Stimulated activated naive CD8-positive, alpha-beta T cell treated with anti-CD3 and anti-CD28 coated beads, Interleukin-15, Interleukin-2, amounts not matched to agents 100 ng/mL and 50 ng/mL, for 24 hours (primary cell): ENCODE measurements at regions not wholly inside any gene's neighbourhood (a gene's known extent, or its start where the extent isn't known, plus 50 kb on each side); places are given as distances from the start of the nearest gene placed in this dataset.
"Not testable (repeated sequence)": the region's sequence is repeated elsewhere in the genome, so short reads cannot be mapped to it uniquely, and the experiment has no call there.

Source experiments
- H3K27ac Mint-ChIP-seq: one replicate; pipeline ENCODE4 v1.8.0; 2021; ENCODE audit warnings: mild to moderate bottlenecking, mixed read lengths
- H3K27me3 Mint-ChIP-seq: one replicate; pipeline ENCODE4 v1.8.0; 2021; ENCODE audit warnings: mixed read lengths
- H3K36me3 Mint-ChIP-seq: one replicate; pipeline ENCODE4 v1.8.0; 2021; ENCODE audit warnings: low read depth, mixed read lengths
- H3K4me1 Mint-ChIP-seq: one replicate; pipeline ENCODE4 v1.8.0; 2021; ENCODE audit warnings: low read depth, mixed read lengths
- H3K4me3 Mint-ChIP-seq: one replicate; pipeline ENCODE4 v1.8.0; 2021; ENCODE audit warnings: mild to moderate bottlenecking, mixed read lengths
- H3K9me3 Mint-ChIP-seq: one replicate; pipeline ENCODE4 v1.8.0; 2021; ENCODE audit warnings: mixed read lengths

GRCh38 chr12:82300611-82301010 is 57.6 kb downstream of the CCDC59 start:
- no peaks in the 10 kb centered on the region for H3K9me3 Mint-ChIP-seq
- no peaks in the 10 kb centered on the region for H3K36me3 Mint-ChIP-seq
- no peak overlapping the region for H3K27ac Mint-ChIP-seq
- H3K4me3 Mint-ChIP-seq = no peak overlapping the region
- H3K27me3 Mint-ChIP-seq = no peaks in the 10 kb centered on the region
- H3K4me1 Mint-ChIP-seq = no peaks in the 10 kb centered on the region

GRCh38 chr12:82299319-82300025 is 58.7 kb downstream of the CCDC59 start:
- Mint-ChIP-seq H3K4me1 (no peaks in the 10 kb centered on the region), H3K27ac (no peak overlapping the region), H3K9me3 (no peaks in the 10 kb centered on the region), H3K27me3 (no peaks in the 10 kb centered on the region), H3K4me3 (no peak overlapping the region), H3K36me3 (no peaks in the 10 kb centered on the region)

DNA sequence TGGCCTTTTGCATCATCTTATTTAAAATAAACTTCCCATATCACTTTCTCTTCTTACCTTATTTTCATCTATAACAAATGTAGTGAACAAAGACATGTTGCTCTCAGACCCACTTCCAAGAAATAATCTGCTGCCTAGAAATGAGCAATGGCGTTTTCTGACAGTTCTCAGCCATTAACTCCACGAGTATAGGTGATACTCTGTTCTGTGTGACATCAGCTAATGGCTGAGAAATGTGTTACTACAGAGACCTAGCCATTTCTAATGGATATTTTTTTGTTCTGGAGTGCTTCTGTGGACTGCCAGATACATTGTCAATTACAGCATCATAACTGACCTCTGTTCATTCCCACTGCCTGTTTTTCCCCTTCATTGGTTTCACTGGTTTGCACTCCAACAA is 67.8 kb downstream of the CCDC59 start:
- no peaks in the 10 kb centered on the region for H3K9me3 Mint-ChIP-seq
- peaks cover 4% of the 10 kb centered on the region for H3K27me3 Mint-ChIP-seq
- H3K4me3 Mint-ChIP-seq = no peak overlapping the region
- H3K36me3 Mint-ChIP-seq = no peaks in the 10 kb centered on the region
- H3K4me1 Mint-ChIP-seq = no peaks in the 10 kb centered on the region
- H3K27ac Mint-ChIP-seq = no peak overlapping the region

- not testable (repeated sequence) for H3K4me1 Mint-ChIP-seq, H3K27ac Mint-ChIP-seq, H3K4me3 Mint-ChIP-seq, H3K27me3 Mint-ChIP-seq, H3K36me3 Mint-ChIP-seq
- peaks cover 10% of the 10 kb centered on the region for H3K9me3 Mint-ChIP-seq
Observed at GRCh38 chr12:82281335-82281734, 76.9 kb downstream of the CCDC59 start.

DNA sequence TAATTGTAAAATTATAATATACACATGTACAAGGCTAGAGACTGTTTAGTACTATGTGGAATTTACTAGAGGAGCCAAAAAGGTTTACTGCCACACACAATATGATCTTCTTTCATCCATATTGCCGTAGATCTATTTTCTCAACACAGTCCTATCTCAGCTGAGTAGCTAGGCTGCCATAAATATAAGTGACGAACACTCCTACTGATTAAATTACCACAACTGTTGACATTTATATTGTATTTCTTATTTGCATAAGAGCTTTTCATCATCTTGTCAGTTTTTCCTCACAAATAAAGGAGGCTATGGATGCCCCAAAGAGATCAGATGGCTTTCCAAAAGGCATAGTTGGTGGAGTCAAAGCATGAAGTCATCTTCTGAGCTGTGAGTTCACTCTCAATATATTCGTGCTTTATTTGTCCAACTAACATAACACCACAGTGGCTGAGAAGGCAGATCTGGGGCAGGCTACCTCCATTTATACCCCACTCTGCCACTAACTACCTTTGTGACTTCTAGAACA is 78.6 kb downstream of the CCDC59 start:
- Mint-ChIP-seq H3K4me3 (no peak overlapping the region), H3K9me3 (peaks cover 13% of the 10 kb centered on the region), H3K36me3 (no peaks in the 10 kb centered on the region), H3K27ac (no peak overlapping the region), H3K4me1 (no peaks in the 10 kb centered on the region), H3K27me3 (peaks cover 1% of the 10 kb centered on the region)

DNA sequence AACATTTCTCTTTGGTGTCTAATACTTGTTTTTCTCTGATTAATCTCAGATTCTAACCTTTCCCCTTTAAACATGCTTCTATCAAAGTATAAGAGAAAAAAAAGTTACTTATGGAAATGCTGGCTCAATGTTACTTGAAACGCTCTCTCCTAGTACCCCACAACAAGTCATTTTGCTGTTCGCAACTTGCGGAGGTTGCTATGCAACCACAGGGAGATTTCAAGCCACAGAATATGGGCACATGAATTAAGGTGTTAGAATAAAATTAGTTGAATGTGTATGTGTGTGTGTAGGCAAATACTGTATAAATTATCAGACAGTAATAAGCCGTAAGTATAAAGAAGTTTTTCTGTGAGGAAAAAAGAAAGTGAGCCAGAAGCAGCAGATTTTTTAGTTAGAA is 80.6 kb downstream of the CCDC59 start:
- H3K4me1 Mint-ChIP-seq = no peaks in the 10 kb centered on the region
- H3K9me3 Mint-ChIP-seq = peaks cover 14% of the 10 kb centered on the region
- no peak overlapping the region for H3K4me3 Mint-ChIP-seq
- H3K27me3 Mint-ChIP-seq = no peaks in the 10 kb centered on the region
- no peak overlapping the region for H3K27ac Mint-ChIP-seq
- no peaks in the 10 kb centered on the region for H3K36me3 Mint-ChIP-seq

- Mint-ChIP-seq H3K4me3 (no peak overlapping the region), H3K36me3 (no peaks in the 10 kb centered on the region), H3K27ac (no peak overlapping the region), H3K4me1 (no peaks in the 10 kb centered on the region), H3K9me3 (peaks cover 3% of the 10 kb centered on the region), H3K27me3 (no peaks in the 10 kb centered on the region)
Observed at GRCh38 chr12:82242729-82243128, 115.5 kb downstream of the CCDC59 start.

GRCh38 chr12:82225871-82226270 is 132.3 kb downstream of the CCDC59 start:
- Mint-ChIP-seq H3K36me3 (no peaks in the 10 kb centered on the region), H3K27me3 (no peaks in the 10 kb centered on the region), H3K4me3 (no peak overlapping the region), H3K9me3 (peaks cover 10% of the 10 kb centered on the region), H3K4me1 (no peaks in the 10 kb centered on the region), H3K27ac (no peak overlapping the region)

DNA sequence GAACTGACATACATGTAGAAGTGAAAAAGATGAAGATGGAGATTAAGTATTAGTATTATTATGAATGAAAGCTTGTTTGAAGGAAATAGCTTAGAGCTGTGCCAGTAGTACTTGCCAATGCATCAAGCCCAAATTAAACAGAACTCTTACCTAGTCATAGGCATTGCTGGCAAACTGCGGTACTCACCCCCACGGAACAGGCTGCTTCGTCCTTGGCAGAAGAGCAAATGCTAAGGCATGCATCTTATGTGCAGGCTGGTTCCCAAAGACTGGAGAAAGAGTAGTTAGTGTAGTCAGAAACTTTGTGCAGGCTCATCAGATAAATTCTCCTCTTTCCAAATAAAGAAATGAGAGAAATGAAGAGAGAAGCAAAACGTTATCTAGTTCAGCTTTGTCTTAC is 134.8 kb downstream of the CCDC59 start:
- Mint-ChIP-seq H3K9me3 (peaks cover 10% of the 10 kb centered on the region), H3K4me3 (no peak overlapping the region), H3K4me1 (no peaks in the 10 kb centered on the region), H3K27me3 (no peaks in the 10 kb centered on the region), H3K36me3 (no peaks in the 10 kb centered on the region), H3K27ac (no peak overlapping the region)

DNA sequence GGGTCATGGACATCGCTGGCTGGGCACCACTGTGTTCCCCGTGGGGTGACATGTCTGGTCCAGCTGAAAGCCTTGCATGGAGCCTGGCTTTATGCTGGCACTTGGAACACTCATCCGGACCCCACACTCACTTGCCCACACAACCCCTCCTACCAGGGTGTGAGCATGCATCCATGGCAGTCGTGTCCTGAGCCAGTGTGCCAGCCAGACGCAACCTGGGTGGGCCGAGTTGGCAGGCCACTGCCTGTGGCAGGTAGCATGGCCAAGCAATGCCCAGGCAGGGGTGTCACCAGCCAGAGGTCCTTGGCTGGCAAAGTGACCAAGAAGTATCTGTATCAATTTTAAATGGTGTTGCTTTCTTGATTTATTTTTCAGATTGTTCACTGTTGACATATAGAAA is 141.7 kb downstream of the CCDC59 start:
- Mint-ChIP-seq H3K27ac (no peak overlapping the region), H3K36me3 (no peaks in the 10 kb centered on the region), H3K27me3 (no peaks in the 10 kb centered on the region), H3K9me3 (peaks cover 3% of the 10 kb centered on the region), H3K4me1 (no peaks in the 10 kb centered on the region), H3K4me3 (no peak overlapping the region)

- Mint-ChIP-seq H3K4me3 (no peak overlapping the region), H3K27ac (no peak overlapping the region), H3K36me3 (no peaks in the 10 kb centered on the region), H3K9me3 (peaks cover 10% of the 10 kb centered on the region), H3K4me1 (no peaks in the 10 kb centered on the region), H3K27me3 (no peaks in the 10 kb centered on the region)
Observed at GRCh38 chr12:82213761-82214160, 144.4 kb downstream of the CCDC59 start.

DNA sequence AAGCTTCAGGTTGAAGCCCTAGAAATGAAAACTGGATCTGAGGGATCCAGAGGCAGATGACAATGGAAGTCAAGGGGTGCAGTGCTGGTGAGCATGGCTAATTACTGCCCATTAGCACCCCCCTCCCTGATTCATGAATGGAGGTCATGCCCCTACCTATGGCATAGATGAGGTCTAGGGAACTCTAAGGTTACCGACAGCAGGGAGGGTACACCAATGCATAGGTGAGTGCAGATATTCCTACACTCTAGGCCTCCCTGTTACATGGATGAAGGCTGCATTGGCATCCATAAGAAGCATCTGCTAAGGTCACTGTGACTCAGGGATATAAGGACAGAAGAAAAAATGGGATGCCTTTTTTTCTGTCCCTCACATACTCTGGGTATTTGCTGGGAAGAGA is 147.3 kb downstream of the CCDC59 start:
- Mint-ChIP-seq H3K4me3 (no peak overlapping the region), H3K4me1 (no peaks in the 10 kb centered on the region), H3K27ac (no peak overlapping the region), H3K27me3 (no peaks in the 10 kb centered on the region), H3K36me3 (no peaks in the 10 kb centered on the region), H3K9me3 (peaks cover 7% of the 10 kb centered on the region)

GRCh38 chr12:82209533-82209932 is 148.7 kb downstream of the CCDC59 start:
- H3K27me3 Mint-ChIP-seq = no peaks in the 10 kb centered on the region
- H3K9me3 Mint-ChIP-seq = peaks cover 7% of the 10 kb centered on the region
- no peaks in the 10 kb centered on the region for H3K36me3 Mint-ChIP-seq
- H3K27ac Mint-ChIP-seq = no peak overlapping the region
- H3K4me3 Mint-ChIP-seq = no peak overlapping the region
- no peaks in the 10 kb centered on the region for H3K4me1 Mint-ChIP-seq

DNA sequence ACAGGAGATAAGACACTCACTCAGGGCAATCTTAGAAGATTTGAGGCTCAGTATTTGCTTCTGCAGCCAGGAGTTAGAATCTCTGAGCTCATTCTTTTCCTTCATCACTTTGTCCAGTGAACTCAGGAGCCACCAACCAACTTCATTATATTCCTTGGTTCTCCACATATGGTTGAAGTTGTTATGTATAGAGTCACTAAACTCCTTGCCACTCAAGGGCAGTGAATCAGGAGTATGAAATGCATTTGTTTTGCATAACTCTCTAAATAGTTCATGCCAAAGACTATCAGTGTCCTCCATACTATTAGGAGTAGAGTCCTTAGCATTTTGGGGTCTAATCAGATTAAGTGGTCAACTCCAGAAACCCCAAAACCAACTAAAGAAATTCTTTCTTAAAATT is 150.6 kb downstream of the CCDC59 start:
- no peaks in the 10 kb centered on the region for H3K36me3 Mint-ChIP-seq
- H3K4me3 Mint-ChIP-seq = no peak overlapping the region
- H3K4me1 Mint-ChIP-seq = no peaks in the 10 kb centered on the region

DNA sequence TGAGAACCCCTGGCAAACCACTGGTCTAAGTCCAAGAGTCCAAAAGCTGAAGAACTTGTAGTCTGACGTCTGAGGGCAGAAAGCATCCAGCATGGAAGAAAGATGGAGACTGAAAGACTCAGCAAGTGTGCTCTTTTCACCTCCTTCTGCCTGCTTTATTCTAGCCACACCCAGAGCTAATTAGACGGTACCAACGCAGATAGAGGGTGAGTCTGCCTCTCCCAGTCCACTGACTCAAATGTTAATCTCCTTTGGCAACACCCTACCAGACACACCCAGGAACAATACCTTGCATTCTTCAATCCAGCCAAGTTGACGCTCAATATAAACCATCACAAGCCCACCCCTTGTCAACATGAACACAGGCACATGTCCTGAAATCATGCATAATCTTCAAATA is 155.1 kb downstream of the CCDC59 start:
- Mint-ChIP-seq H3K27me3 (no peaks in the 10 kb centered on the region), H3K36me3 (no peaks in the 10 kb centered on the region), H3K27ac (no peak overlapping the region), H3K4me3 (no peak overlapping the region), H3K9me3 (no peaks in the 10 kb centered on the region), H3K4me1 (no peaks in the 10 kb centered on the region)

More for the DNA sequence above, 150.6 kb downstream of the CCDC59 start:
- peaks cover 7% of the 10 kb centered on the region for H3K9me3 Mint-ChIP-seq
- H3K27ac Mint-ChIP-seq = no peak overlapping the region
- no peaks in the 10 kb centered on the region for H3K27me3 Mint-ChIP-seq

GRCh38 chr12:82187595-82187994 is 170.6 kb downstream of the CCDC59 start:
- H3K27me3 Mint-ChIP-seq = no peaks in the 10 kb centered on the region
- H3K4me1 Mint-ChIP-seq = no peaks in the 10 kb centered on the region
- no peaks in the 10 kb centered on the region for H3K36me3 Mint-ChIP-seq
- H3K27ac Mint-ChIP-seq = no peak overlapping the region
- peaks cover 5% of the 10 kb centered on the region for H3K9me3 Mint-ChIP-seq
- H3K4me3 Mint-ChIP-seq = no peak overlapping the region
